RWPE2 (cell line): ENCODE measurements at regions not wholly inside any gene's neighbourhood (a gene's known extent, or its start where the extent isn't known, plus 50 kb on each side); places are given as distances from the start of the nearest gene placed in this dataset.

Experiments used
- ATAC-seq: fragments of 200-7000 bp; cut with Tn5 transposase; 3 replicates; pipeline ENCODE4 v1.9.1; 2021; ENCODE audit warnings: low read depth
- DNase-seq: peaks from one replicate; pipeline ENCODE4 v3.0.0-alpha.2; 2020; ENCODE audit warnings: low spot score
- H3K27ac ChIP-seq: fragments of 450-650 bp; 2 replicates; pipeline ENCODE4 v1.5.1; 2017; ENCODE audit warnings: mild to moderate bottlenecking; ENCODE audit not compliant: poor library complexity, severe bottlenecking
- H3K27me3 ChIP-seq: fragments of 250-450 bp; sonication (Bioruptor Pico); 2 replicates; pipeline ENCODE4 v1.5.1; 2021; ENCODE audit warnings: mild to moderate bottlenecking, moderate library complexity; ENCODE audit not compliant: insufficient read depth, poor library complexity, severe bottlenecking
- H3K36me3 ChIP-seq: fragments of 250-450 bp; sonication (Bioruptor Pico); 2 replicates; pipeline ENCODE4 v1.5.1; 2020; ENCODE audit warnings: low read depth, mild to moderate bottlenecking, moderate library complexity
- H3K4me1 ChIP-seq: fragments of 250-450 bp; sonication (Bioruptor Pico); 2 replicates; pipeline ENCODE4 v1.5.1; 2021; ENCODE audit warnings: mild to moderate bottlenecking, moderate library complexity; ENCODE audit not compliant: insufficient read depth, poor library complexity, severe bottlenecking
- H3K4me3 ChIP-seq: fragments of 250-450 bp; sonication (Bioruptor Pico); 2 replicates; pipeline ENCODE4 v1.5.1; 2021; ENCODE audit warnings: mild to moderate bottlenecking, moderate library complexity; ENCODE audit not compliant: severe bottlenecking
- H3K9me3 ChIP-seq: fragments of 250-450 bp; sonication (Bioruptor Pico); 2 replicates; pipeline ENCODE4 v1.5.1; 2021; ENCODE audit warnings: mild to moderate bottlenecking, moderate library complexity; ENCODE audit not compliant: severe bottlenecking
- TF ChIP-seq, protein P1 (sequence below): fragments of 450-650 bp; IDR thresholded peaks from one replicate; pipeline ENCODE4 v1.5.1; 2017; ENCODE audit warnings: mild to moderate bottlenecking, moderate library complexity; ENCODE audit not compliant: poor library complexity, severe bottlenecking

DNA sequence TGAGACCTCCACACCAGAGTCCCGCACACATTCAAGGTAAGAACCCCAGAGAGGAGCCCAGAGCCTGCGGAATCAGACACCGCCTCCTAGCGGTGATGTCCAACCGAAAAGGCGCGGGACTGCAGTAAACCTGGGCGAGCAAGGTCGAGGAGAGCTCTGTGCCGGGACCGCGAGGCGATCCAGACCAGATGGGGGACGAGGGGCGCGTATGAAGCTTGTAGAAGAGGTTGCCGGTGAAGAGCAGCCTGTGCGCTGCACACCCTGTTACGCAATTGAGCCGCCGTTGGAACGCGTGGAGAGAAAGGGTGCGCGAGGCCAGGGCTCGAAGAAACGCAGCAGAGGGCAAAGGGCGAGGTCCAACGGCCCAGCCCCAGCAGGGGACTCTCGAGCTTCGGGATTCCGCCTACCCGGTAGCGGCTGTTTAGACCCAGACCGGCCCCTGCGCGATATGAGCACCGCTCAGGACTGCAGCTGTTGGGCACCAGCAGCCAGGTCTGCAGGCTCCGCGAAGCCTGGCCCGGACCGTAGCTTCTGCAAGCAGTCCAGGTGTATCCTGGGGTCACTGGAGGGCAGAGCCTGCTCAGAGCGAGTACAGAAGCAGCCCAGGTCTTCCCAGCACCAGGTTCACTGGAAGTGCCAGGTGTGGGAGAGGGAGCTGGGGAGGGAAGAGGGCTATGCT, 65.9 kb upstream of the ZNF599 start:
- no peaks in the 10 kb centered on the region for H3K4me1 ChIP-seq
- no peaks in the 10 kb centered on the region for H3K9me3 ChIP-seq
- no peaks in the 10 kb centered on the region for H3K36me3 ChIP-seq
- ATAC-seq, result no peak; the same call in 1 of the 3 replicates
- peaks cover 18% of the 10 kb centered on the region for H3K27me3 ChIP-seq
- no peak overlapping the region for H3K27ac ChIP-seq
- H3K4me3 ChIP-seq, result no peak overlapping the region
- DNase-seq, result no peak
- TF ChIP-seq, protein P1, sequence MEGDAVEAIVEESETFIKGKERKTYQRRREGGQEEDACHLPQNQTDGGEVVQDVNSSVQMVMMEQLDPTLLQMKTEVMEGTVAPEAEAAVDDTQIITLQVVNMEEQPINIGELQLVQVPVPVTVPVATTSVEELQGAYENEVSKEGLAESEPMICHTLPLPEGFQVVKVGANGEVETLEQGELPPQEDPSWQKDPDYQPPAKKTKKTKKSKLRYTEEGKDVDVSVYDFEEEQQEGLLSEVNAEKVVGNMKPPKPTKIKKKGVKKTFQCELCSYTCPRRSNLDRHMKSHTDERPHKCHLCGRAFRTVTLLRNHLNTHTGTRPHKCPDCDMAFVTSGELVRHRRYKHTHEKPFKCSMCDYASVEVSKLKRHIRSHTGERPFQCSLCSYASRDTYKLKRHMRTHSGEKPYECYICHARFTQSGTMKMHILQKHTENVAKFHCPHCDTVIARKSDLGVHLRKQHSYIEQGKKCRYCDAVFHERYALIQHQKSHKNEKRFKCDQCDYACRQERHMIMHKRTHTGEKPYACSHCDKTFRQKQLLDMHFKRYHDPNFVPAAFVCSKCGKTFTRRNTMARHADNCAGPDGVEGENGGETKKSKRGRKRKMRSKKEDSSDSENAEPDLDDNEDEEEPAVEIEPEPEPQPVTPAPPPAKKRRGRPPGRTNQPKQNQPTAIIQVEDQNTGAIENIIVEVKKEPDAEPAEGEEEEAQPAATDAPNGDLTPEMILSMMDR, result peak; percentile 29

DNA sequence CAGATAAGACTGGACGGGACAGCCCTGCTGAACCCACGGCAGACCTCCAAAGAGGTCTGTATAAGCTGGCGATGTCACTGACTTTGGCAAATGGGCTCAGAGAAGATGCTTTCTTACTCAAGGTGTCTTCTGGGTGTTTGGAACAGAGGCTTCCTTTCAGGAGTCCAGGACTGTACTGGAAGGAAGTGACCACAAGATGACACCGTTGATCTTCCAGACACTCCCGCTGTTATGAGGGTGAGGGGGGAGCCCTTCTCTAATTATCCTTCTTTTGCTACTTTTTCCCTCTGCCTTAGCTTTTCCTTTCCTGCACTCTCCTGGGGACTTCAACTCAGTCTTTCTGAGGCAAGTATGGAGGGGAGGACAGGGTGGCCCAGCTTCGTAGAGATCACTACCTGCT, 65.2 kb upstream of the ZNF599 start:
- H3K27me3 ChIP-seq, result peaks cover 18% of the 10 kb centered on the region
- no peaks in the 10 kb centered on the region for H3K36me3 ChIP-seq
- no peaks in the 10 kb centered on the region for H3K9me3 ChIP-seq
- ATAC-seq (0 out of 3 replicates have a peak, but pooled peaks have one; percentile 25), DNase-seq (no peak)
- TF ChIP-seq, protein P1, result peak; percentile 38
- no peak overlapping the region for H3K4me3 ChIP-seq
- no peaks in the 10 kb centered on the region for H3K4me1 ChIP-seq
- no peak overlapping the region for H3K27ac ChIP-seq

DNA sequence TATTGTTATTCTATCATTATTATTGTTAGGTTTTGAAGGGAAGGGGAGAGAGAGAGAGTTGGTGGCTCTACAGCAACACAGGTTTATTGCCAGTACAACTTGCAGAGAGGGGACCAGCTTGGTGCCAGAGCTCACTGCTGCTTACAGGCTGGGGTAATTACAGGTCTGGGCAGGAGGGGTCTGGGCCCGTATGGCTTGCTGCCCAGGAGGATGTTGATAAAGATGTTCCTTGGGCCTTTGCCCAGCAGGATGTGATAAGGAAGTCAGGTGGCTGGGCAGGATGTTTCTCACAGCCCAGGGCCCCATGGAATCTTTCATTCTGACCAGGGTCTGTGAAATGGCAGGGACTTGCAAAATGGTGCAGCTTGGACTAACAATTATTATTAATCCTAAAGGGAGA, 64.2 kb upstream of the ZNF599 start:
- Histone ChIP-seq H3K27me3 (peaks cover 18% of the 10 kb centered on the region), H3K27ac (no peak overlapping the region), H3K9me3 (no peaks in the 10 kb centered on the region), H3K4me1 (no peaks in the 10 kb centered on the region), H3K4me3 (no peak overlapping the region), H3K36me3 (no peaks in the 10 kb centered on the region)
- ATAC-seq (no peak), DNase-seq (no peak)
- TF ChIP-seq, protein P1, result no peak

DNA sequence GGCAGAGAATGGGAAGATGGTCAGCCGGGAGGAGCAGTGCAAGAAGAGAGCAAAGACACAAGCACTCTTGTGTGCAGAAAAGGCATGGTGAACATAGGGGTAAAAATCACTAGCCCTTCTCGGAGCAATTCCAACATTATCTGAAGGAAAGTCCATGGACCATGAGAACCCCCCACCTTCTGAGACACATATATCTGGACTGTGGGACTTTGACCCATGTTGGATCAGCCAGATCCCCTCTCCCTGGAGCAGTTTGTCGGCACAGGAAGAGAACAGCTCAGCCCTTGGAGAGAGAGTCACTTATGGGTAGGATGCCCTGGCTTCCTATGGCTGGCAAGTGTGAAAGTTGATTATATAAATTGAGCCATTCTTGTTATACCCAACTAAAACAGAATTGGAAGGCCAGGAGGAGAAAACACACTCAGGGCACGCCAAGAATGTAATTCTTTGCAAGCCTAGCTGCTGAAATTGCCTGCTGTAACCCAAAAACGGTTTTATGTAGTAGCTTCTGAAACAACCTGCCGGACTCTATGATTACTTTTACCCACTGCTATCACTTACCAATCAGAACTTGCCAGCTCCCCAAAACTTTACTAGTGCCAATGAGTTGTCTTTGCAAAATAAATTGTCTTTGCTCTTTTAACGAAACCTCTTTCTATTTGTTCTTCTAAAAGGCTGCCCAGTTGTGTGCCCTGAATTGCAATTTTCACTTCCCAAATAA, 62.8 kb upstream of the ZNF599 start:
- ATAC-seq (no peak), DNase-seq (no peak)
- Histone ChIP-seq H3K36me3 (no peaks in the 10 kb centered on the region), H3K27ac (no peak overlapping the region), H3K27me3 (peaks cover 23% of the 10 kb centered on the region), H3K9me3 (no peaks in the 10 kb centered on the region), H3K4me3 (no peak overlapping the region), H3K4me1 (no peaks in the 10 kb centered on the region)
- TF ChIP-seq, protein P1, result no peak
